SK-N-MC (cell line): ENCODE measurements at regions not wholly inside any gene's neighbourhood (a gene's known extent, or its start where the extent isn't known, plus 50 kb on each side); places are given as distances from the start of the nearest gene placed in this dataset.

Experiments
- EZH2 ChIP-seq: fragments of 200-600 bp; sonication (generic); IDR thresholded peaks from one replicate; pipeline ENCODE4 v1.6.1; 2017; ENCODE audit warnings: antibody characterized with exemption
- FOXP2 ChIP-seq: optimal IDR thresholded peaks from 2 replicates; pipeline ENCODE3; 2011; ENCODE audit warnings: mild to moderate bottlenecking, moderate library complexity; ENCODE audit not compliant: insufficient read depth; ENCODE audit errors: extremely low read length, control extremely low read depth
- POLR2AphosphoS5 ChIP-seq: IDR thresholded peaks from 2 replicates; pipeline ENCODE4 v1.6.1; 2012; ENCODE audit warnings: mild to moderate bottlenecking, low read depth, low read length, borderline replicate concordance

- no peak for TF ChIP-seq EZH2
- TF ChIP-seq FOXP2, result no peak
- no peak for TF ChIP-seq POLR2AphosphoS5
Observed at GRCh38 chr20:16175322-16175961, 397.8 kb downstream of the KIF16B start.
